ENCODE measurements at regions not wholly inside any gene's neighbourhood (a gene's known extent, or its start where the extent isn't known, plus 50 kb on each side); places are given as distances from the start of the nearest gene placed in this dataset.

DNA sequence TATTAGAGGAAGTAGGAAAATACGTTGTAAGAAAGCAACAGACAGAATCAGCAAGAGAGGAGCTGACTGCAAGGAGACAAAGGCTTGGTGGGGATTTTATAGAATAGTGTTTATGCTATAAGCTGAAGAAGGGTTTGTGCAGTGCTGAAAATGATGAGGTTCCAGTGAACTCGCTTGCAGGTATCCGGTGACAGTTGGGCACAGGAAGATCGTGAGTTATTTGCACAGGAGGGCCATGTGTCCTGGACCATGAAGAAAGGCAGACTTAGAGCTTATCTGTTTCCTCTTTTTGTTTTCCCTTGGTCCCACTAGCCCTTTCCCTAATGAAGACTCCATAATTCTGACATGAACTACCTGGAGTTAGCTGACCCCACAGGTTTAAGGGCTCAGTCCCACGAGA, 61.4 kb downstream of the NXNL2 start:
- Histone ChIP-seq H3K27me3 (ENCODE audit: insufficient read depth, low read depth) (no peaks in the 10 kb centered on the region), H3K4me2 (no peak overlapping the region), H3K79me2 (ENCODE audit: insufficient read depth, low read depth) (no peaks in the 10 kb centered on the region), H3K36me3 (ENCODE audit: insufficient read depth) (no peaks in the 10 kb centered on the region), H3K9ac (no peak overlapping the region), H4K20me1 (ENCODE audit: insufficient read depth) (no peaks in the 10 kb centered on the region), H3K4me3 (IDR thresholded peaks at IDR 0.05; ENCODE audit: insufficient read depth, low read depth, low read length) (no peak overlapping the region), H3K4me1 (ENCODE audit: low read depth, poor library complexity, severe bottlenecking) (no peaks in the 10 kb centered on the region), H2AFZ (ENCODE audit: low read depth) (no peak overlapping the region), H3K27ac (no peak overlapping the region)
- TF ChIP-seq, protein P1, sequence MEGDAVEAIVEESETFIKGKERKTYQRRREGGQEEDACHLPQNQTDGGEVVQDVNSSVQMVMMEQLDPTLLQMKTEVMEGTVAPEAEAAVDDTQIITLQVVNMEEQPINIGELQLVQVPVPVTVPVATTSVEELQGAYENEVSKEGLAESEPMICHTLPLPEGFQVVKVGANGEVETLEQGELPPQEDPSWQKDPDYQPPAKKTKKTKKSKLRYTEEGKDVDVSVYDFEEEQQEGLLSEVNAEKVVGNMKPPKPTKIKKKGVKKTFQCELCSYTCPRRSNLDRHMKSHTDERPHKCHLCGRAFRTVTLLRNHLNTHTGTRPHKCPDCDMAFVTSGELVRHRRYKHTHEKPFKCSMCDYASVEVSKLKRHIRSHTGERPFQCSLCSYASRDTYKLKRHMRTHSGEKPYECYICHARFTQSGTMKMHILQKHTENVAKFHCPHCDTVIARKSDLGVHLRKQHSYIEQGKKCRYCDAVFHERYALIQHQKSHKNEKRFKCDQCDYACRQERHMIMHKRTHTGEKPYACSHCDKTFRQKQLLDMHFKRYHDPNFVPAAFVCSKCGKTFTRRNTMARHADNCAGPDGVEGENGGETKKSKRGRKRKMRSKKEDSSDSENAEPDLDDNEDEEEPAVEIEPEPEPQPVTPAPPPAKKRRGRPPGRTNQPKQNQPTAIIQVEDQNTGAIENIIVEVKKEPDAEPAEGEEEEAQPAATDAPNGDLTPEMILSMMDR (conservative IDR thresholded peaks at IDR 0.05; ENCODE audit: low read depth, low read length) = no peak

DNA sequence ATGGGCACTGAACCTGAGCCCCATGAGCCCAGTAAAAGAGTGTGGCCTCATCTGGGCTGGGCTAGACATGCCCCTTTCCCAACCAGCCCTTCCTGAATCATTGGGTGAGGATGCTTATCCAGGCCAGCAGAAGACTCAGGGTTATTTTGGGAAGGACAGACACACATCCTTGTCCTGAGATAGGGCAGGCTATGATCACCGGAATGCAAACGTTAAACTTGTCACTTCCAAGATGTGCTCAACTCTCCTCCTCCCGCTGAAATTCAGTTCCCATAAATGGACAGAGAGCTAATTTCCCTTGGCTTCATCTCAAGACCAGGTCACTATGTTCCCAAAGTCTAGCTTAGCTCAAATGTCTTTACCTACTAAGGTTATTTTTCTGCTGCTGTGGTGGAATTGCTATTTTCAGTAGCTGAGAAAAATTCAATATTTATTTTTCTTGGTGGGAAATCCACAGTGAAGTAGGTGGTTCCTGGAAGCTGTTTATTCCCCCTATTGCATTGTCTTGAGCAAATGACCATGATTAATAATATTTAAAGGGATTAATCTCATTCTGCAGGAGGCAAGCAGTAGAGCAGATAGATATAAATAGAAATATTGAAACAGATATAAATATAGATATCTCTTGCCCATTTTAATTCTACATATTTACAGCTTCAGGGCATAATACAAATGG, 70.0 kb downstream of the NXNL2 start:
- TF ChIP-seq, protein P1 (conservative IDR thresholded peaks at IDR 0.05; ENCODE audit: low read depth, low read length) = no peak
- Histone ChIP-seq H2AFZ (ENCODE audit: low read depth) (no peak overlapping the region), H3K4me3 (IDR thresholded peaks at IDR 0.05; ENCODE audit: insufficient read depth, low read depth, low read length) (no peak overlapping the region), H3K36me3 (ENCODE audit: insufficient read depth) (no peaks in the 10 kb centered on the region), H4K20me1 (ENCODE audit: insufficient read depth) (no peaks in the 10 kb centered on the region), H3K27me3 (ENCODE audit: insufficient read depth, low read depth) (no peaks in the 10 kb centered on the region), H3K4me2 (no peak overlapping the region), H3K9ac (no peak overlapping the region), H3K4me1 (ENCODE audit: low read depth, poor library complexity, severe bottlenecking) (no peaks in the 10 kb centered on the region), H3K79me2 (ENCODE audit: insufficient read depth, low read depth) (no peaks in the 10 kb centered on the region), H3K27ac (no peak overlapping the region)

DNA sequence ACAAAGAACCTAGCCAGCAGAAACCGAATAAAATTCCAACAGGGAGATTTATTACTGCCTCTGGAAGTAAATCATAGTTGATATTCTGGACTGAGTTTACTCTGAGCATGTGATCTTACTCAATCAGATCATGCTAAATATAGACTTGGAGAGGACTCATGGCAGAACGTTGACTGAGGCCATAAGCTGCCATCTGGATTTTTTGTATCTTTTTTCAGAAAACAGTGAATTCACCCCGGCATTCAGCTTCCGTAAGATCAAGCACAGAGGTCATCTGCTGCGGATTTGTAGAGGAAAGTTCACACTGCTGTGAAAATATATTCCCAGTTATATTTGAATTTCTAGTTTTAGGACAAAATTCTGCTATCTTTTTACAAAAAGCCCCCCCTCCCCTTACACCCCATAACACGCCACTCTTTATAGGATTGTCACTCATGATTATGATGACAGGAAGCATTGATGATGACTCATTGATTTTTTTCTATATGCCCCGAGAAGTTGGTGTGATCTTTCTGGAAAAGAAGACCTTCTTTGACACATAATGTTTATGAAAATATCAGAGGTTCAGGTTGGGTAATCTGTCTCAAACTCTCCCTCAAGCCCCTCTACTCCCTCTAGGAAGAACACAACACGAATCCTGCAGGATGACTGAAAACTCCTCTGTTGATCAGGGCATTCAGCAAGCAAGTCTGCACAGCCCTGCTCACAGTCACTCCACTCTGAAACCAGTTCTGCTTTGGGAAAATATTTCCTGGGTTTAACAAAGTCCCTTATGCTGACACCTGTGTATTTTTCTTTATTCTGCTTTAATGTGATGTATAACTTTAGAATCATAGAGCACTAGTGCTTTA, 70.8 kb downstream of the NXNL2 start:
- Histone ChIP-seq H3K4me1 (ENCODE audit: low read depth, poor library complexity, severe bottlenecking) (no peaks in the 10 kb centered on the region), H3K79me2 (ENCODE audit: insufficient read depth, low read depth) (no peaks in the 10 kb centered on the region), H3K27me3 (ENCODE audit: insufficient read depth, low read depth) (no peaks in the 10 kb centered on the region), H3K9ac (no peak overlapping the region), H4K20me1 (ENCODE audit: insufficient read depth) (no peaks in the 10 kb centered on the region), H3K27ac (no peak overlapping the region), H3K36me3 (ENCODE audit: insufficient read depth) (no peaks in the 10 kb centered on the region), H2AFZ (ENCODE audit: low read depth) (no peak overlapping the region), H3K4me2 (no peak overlapping the region), H3K4me3 (IDR thresholded peaks at IDR 0.05; ENCODE audit: insufficient read depth, low read depth, low read length) (no peak overlapping the region)
- TF ChIP-seq, protein P1 (conservative IDR thresholded peaks at IDR 0.05; ENCODE audit: low read depth, low read length) = no peak

DNA sequence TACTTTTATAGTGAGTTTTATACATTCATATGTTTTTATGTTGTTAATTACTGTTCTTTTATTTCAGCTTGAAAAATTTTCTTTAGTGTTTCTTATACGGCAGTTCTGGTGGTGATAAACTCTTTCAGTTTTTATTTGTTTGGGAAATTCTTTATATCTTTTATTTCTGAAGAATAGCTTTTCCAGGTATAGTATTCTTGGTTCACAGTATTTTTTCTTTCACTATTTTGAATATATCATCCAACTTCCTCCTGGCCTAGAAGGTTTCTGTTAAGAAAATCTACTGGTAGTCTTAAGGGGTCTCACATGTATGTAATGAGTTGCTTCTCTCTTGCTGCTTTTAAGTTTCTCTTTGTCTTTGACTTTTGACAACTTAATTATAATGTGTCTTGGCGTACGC, 79.4 kb downstream of the NXNL2 start:
- TF ChIP-seq, protein P1 (conservative IDR thresholded peaks at IDR 0.05; ENCODE audit: low read depth, low read length) = no peak

More for the DNA sequence above, 79.4 kb downstream of the NXNL2 start:
- no peak overlapping the region for H3K9ac ChIP-seq
- H3K27me3 ChIP-seq (ENCODE audit: insufficient read depth, low read depth) = no peaks in the 10 kb centered on the region
- H3K36me3 ChIP-seq (ENCODE audit: insufficient read depth) = no peaks in the 10 kb centered on the region
- no peaks in the 10 kb centered on the region for H3K4me1 ChIP-seq (ENCODE audit: low read depth, poor library complexity, severe bottlenecking)
- H3K4me3 ChIP-seq (IDR thresholded peaks at IDR 0.05; ENCODE audit: insufficient read depth, low read depth, low read length) = no peak overlapping the region
- no peaks in the 10 kb centered on the region for H4K20me1 ChIP-seq (ENCODE audit: insufficient read depth)
- no peak overlapping the region for H3K27ac ChIP-seq
- H2AFZ ChIP-seq (ENCODE audit: low read depth) = no peak overlapping the region
- no peaks in the 10 kb centered on the region for H3K79me2 ChIP-seq (ENCODE audit: insufficient read depth, low read depth)
- no peak overlapping the region for H3K4me2 ChIP-seq

All from KMS-11 (cell line).